ENCODE measurements at regions not wholly inside any gene's neighbourhood (a gene's known extent, or its start where the extent isn't known, plus 50 kb on each side); places are given as distances from the start of the nearest gene placed in this dataset.

- Histone ChIP-seq H3K4me1 (ENCODE audit: control insufficient read depth, insufficient read depth, low read length) (no peaks in the 10 kb centered on the region), H3K9ac (ENCODE audit: low read length) (no peak overlapping the region), H3K27me3 (ENCODE audit: control insufficient read depth, insufficient read depth, low read length) (no peaks in the 10 kb centered on the region), H3K4me3 (ENCODE audit: low read length) (no peak overlapping the region), H3K27ac (ENCODE audit: low read depth, low read length) (no peak overlapping the region), H3K36me3 (ENCODE audit: control insufficient read depth, insufficient read depth, low read length) (no peaks in the 10 kb centered on the region)
Measured at GRCh38 chr14:54329082-54329695, 67.6 kb upstream of the CDKN3 start.

GRCh38 chr14:54330876-54331275 lies 65.9 kb upstream of the CDKN3 start:
- Histone ChIP-seq H3K9ac (ENCODE audit: low read length) (no peak overlapping the region), H3K36me3 (ENCODE audit: control insufficient read depth, insufficient read depth, low read length) (no peaks in the 10 kb centered on the region), H3K27me3 (ENCODE audit: control insufficient read depth, insufficient read depth, low read length) (no peaks in the 10 kb centered on the region), H3K27ac (ENCODE audit: low read depth, low read length) (no peak overlapping the region), H3K4me3 (ENCODE audit: low read length) (no peak overlapping the region), H3K4me1 (ENCODE audit: control insufficient read depth, insufficient read depth, low read length) (no peaks in the 10 kb centered on the region)

GRCh38 chr14:54331516-54331915 lies 65.3 kb upstream of the CDKN3 start:
- no peak overlapping the region for H3K9ac ChIP-seq (ENCODE audit: low read length)
- no peak overlapping the region for H3K4me3 ChIP-seq (ENCODE audit: low read length)
- no peaks in the 10 kb centered on the region for H3K4me1 ChIP-seq (ENCODE audit: control insufficient read depth, insufficient read depth, low read length)
- H3K27me3 ChIP-seq (ENCODE audit: control insufficient read depth, insufficient read depth, low read length) = no peaks in the 10 kb centered on the region
- no peaks in the 10 kb centered on the region for H3K36me3 ChIP-seq (ENCODE audit: control insufficient read depth, insufficient read depth, low read length)
- no peak overlapping the region for H3K27ac ChIP-seq (ENCODE audit: low read depth, low read length)

GRCh38 chr14:54332490-54332889 lies 64.3 kb upstream of the CDKN3 start:
- no peak overlapping the region for H3K4me3 ChIP-seq (ENCODE audit: low read length)

GRCh38 chr14:54333511-54333910 lies 63.3 kb upstream of the CDKN3 start:
- H3K4me1 ChIP-seq (ENCODE audit: control insufficient read depth, insufficient read depth, low read length) = no peaks in the 10 kb centered on the region
- H3K36me3 ChIP-seq (ENCODE audit: control insufficient read depth, insufficient read depth, low read length) = no peaks in the 10 kb centered on the region
- no peak overlapping the region for H3K27ac ChIP-seq (ENCODE audit: low read depth, low read length)
- no peak overlapping the region for H3K4me3 ChIP-seq (ENCODE audit: low read length)
- no peaks in the 10 kb centered on the region for H3K27me3 ChIP-seq (ENCODE audit: control insufficient read depth, insufficient read depth, low read length)
- H3K9ac ChIP-seq (ENCODE audit: low read length) = no peak overlapping the region

More at GRCh38 chr14:54332490-54332889, 64.3 kb upstream of the CDKN3 start:
- Histone ChIP-seq H3K27me3 (ENCODE audit: control insufficient read depth, insufficient read depth, low read length) (no peaks in the 10 kb centered on the region), H3K27ac (ENCODE audit: low read depth, low read length) (no peak overlapping the region), H3K36me3 (ENCODE audit: control insufficient read depth, insufficient read depth, low read length) (no peaks in the 10 kb centered on the region), H3K4me1 (ENCODE audit: control insufficient read depth, insufficient read depth, low read length) (no peaks in the 10 kb centered on the region), H3K9ac (ENCODE audit: low read length) (no peak overlapping the region)

GRCh38 chr14:54335569-54336155 lies 61.1 kb upstream of the CDKN3 start:
- Histone ChIP-seq H3K9ac (ENCODE audit: low read length) (no peak overlapping the region), H3K4me1 (ENCODE audit: control insufficient read depth, insufficient read depth, low read length) (no peaks in the 10 kb centered on the region), H3K36me3 (ENCODE audit: control insufficient read depth, insufficient read depth, low read length) (no peaks in the 10 kb centered on the region), H3K27ac (ENCODE audit: low read depth, low read length) (no peak overlapping the region), H3K4me3 (ENCODE audit: low read length) (no peak overlapping the region), H3K27me3 (ENCODE audit: control insufficient read depth, insufficient read depth, low read length) (no peaks in the 10 kb centered on the region)

- no peaks in the 10 kb centered on the region for H3K36me3 ChIP-seq (ENCODE audit: control insufficient read depth, insufficient read depth, low read length)
Measured at GRCh38 chr14:54337314-54337713, 59.5 kb upstream of the CDKN3 start.

GRCh38 chr14:54338696-54339317 lies 58.0 kb upstream of the CDKN3 start:
- no peaks in the 10 kb centered on the region for H3K27me3 ChIP-seq (ENCODE audit: control insufficient read depth, insufficient read depth, low read length)
- H3K9ac ChIP-seq (ENCODE audit: low read length) = no peak overlapping the region
- no peaks in the 10 kb centered on the region for H3K4me1 ChIP-seq (ENCODE audit: control insufficient read depth, insufficient read depth, low read length)
- H3K36me3 ChIP-seq (ENCODE audit: control insufficient read depth, insufficient read depth, low read length) = no peaks in the 10 kb centered on the region
- H3K27ac ChIP-seq (ENCODE audit: low read depth, low read length) = no peak overlapping the region
- H3K4me3 ChIP-seq (ENCODE audit: low read length) = no peak overlapping the region

More at GRCh38 chr14:54337314-54337713, 59.5 kb upstream of the CDKN3 start:
- Histone ChIP-seq H3K27ac (ENCODE audit: low read depth, low read length) (no peak overlapping the region), H3K4me3 (ENCODE audit: low read length) (no peak overlapping the region), H3K27me3 (ENCODE audit: control insufficient read depth, insufficient read depth, low read length) (no peaks in the 10 kb centered on the region), H3K4me1 (ENCODE audit: control insufficient read depth, insufficient read depth, low read length) (no peaks in the 10 kb centered on the region), H3K9ac (ENCODE audit: low read length) (no peak overlapping the region)

GRCh38 chr14:54339771-54340170 lies 57.0 kb upstream of the CDKN3 start:
- Histone ChIP-seq H3K4me1 (ENCODE audit: control insufficient read depth, insufficient read depth, low read length) (no peaks in the 10 kb centered on the region), H3K36me3 (ENCODE audit: control insufficient read depth, insufficient read depth, low read length) (no peaks in the 10 kb centered on the region), H3K27ac (ENCODE audit: low read depth, low read length) (no peak overlapping the region), H3K4me3 (ENCODE audit: low read length) (no peak overlapping the region), H3K27me3 (ENCODE audit: control insufficient read depth, insufficient read depth, low read length) (no peaks in the 10 kb centered on the region), H3K9ac (ENCODE audit: low read length) (no peak overlapping the region)

GRCh38 chr14:54342806-54343205 lies 54.0 kb upstream of the CDKN3 start:
- H3K9ac ChIP-seq (ENCODE audit: low read length) = no peak overlapping the region
- H3K4me1 ChIP-seq (ENCODE audit: control insufficient read depth, insufficient read depth, low read length) = no peaks in the 10 kb centered on the region
- no peak overlapping the region for H3K4me3 ChIP-seq (ENCODE audit: low read length)
- no peak overlapping the region for H3K27ac ChIP-seq (ENCODE audit: low read depth, low read length)
- H3K36me3 ChIP-seq (ENCODE audit: control insufficient read depth, insufficient read depth, low read length) = no peaks in the 10 kb centered on the region
- H3K27me3 ChIP-seq (ENCODE audit: control insufficient read depth, insufficient read depth, low read length) = no peaks in the 10 kb centered on the region

- Histone ChIP-seq H3K9ac (ENCODE audit: low read length) (no peak overlapping the region), H3K27ac (ENCODE audit: low read depth, low read length) (no peak overlapping the region), H3K4me3 (ENCODE audit: low read length) (no peak overlapping the region), H3K36me3 (ENCODE audit: control insufficient read depth, insufficient read depth, low read length) (no peaks in the 10 kb centered on the region), H3K4me1 (ENCODE audit: control insufficient read depth, insufficient read depth, low read length) (no peaks in the 10 kb centered on the region), H3K27me3 (ENCODE audit: control insufficient read depth, insufficient read depth, low read length) (no peaks in the 10 kb centered on the region)
Measured at GRCh38 chr14:54343272-54344121, 53.3 kb upstream of the CDKN3 start.

- no peak overlapping the region for H3K27ac ChIP-seq (ENCODE audit: low read depth, low read length)
- H3K27me3 ChIP-seq (ENCODE audit: control insufficient read depth, insufficient read depth, low read length) = no peaks in the 10 kb centered on the region
- H3K4me1 ChIP-seq (ENCODE audit: control insufficient read depth, insufficient read depth, low read length) = no peaks in the 10 kb centered on the region
- H3K9ac ChIP-seq (ENCODE audit: low read length) = no peak overlapping the region
- H3K4me3 ChIP-seq (ENCODE audit: low read length) = no peak overlapping the region
- H3K36me3 ChIP-seq (ENCODE audit: control insufficient read depth, insufficient read depth, low read length) = no peaks in the 10 kb centered on the region
Measured at GRCh38 chr14:54344445-54344844, 52.4 kb upstream of the CDKN3 start.

All from rectal smooth muscle tissue (tissue), 1 donor.